Caki2 (cell line): ENCODE measurements at regions not wholly inside any gene's neighbourhood (a gene's known extent, or its start where the extent isn't known, plus 50 kb on each side); places are given as distances from the start of the nearest gene placed in this dataset.

Experiments
- DNase-seq: peaks from one replicate; pipeline ENCODE4 v3.0.0-alpha.2; 2015; ENCODE audit warnings: low read depth
- in situ Hi-C: cut with HindIII; loops from 2 replicates; pipeline ENCODE4 v1.10.0; 2016; ENCODE audit warnings: low sequenced_read_pairs, low pct_unique_long_range_greater_than_20kb, mixed read lengths

DNA sequence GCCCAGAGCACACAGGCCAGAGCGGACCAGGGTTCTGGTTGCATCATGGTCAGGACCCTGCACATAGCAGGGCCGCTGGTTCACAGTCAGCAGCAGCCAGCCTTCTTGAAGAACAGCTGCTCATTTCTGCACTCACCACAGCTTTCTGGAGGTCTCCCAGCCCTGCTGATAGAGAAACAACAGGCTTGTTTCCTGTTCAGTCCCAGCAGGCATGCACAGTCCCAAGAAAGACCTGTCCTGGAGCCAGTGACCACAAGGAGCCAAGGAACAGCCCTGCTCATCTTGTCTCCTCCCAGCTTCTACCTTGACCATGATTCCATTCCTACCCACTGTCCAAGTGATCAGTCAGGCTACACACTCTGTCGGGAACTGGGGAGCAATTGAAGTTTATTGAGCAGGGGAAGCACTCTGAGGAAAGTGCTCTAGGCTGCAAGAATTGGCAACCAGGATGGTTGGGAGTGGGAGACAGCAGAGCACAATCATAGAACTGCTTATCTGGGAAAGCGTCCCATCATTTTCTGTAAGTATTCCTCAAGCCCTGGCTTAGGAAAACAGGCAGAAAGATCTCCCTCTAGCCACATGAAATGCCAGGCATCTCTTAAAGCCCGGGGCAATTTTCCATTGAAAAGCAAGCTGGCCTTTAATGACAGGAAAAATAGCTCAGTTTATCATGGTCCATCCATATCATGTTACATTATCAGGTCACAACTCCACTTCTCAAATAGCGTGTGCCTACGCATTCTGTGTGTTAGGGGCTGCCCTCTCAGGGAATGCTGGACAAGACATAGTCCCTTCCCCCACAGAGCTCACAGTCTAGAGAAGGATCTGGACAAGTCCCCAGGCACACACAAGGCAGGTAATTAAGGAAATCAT, 155.4 kb upstream of the FOXF1 start:
- in situ Hi-C loops: no loop called here

DNA sequence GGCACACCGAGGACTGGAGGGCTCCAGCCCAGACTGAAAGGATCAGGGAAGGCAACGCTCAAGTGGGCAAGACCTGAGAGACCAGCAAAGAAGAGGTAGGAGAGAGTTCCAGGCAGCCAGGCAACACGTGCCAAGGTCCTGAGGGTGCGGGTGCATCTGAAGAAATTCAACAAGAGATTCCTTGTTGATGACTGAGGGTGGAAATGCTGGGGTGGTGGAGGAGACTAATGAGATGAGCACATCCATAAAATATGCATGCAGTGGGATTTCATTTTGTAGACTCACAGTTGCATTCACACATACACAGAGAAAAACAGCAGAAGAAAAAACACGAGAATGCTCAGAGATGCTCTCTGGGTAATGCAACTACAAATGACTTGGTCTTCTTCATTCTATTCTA, 154.8 kb upstream of the FOXF1 start:
- in situ Hi-C loops: no loop called here
- DNase-seq: no peak

More for the DNA sequence above, 155.4 kb upstream of the FOXF1 start:
- DNase-seq: no peak

DNA sequence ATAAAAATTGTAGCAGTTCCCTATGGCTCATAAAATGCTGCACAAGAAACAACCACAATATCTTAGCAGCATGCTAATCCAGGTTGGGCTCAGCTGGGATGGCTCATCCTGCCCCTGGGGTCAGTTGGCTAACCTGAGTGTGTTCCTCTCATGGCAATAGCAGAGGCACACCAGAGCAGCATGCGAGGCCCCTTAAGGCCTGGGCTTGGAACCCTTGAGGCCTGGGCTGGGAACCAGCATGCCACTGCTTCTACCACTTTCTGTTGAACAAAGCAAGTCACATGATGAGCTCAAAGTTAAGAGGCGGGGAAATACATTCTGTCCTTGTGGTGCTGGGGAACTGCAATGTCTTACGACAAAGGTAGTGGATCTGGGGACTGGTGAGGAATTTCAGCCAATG, 154.4 kb upstream of the FOXF1 start:
- DNase-seq: no peak
- in situ Hi-C loops: no loop called here

DNA sequence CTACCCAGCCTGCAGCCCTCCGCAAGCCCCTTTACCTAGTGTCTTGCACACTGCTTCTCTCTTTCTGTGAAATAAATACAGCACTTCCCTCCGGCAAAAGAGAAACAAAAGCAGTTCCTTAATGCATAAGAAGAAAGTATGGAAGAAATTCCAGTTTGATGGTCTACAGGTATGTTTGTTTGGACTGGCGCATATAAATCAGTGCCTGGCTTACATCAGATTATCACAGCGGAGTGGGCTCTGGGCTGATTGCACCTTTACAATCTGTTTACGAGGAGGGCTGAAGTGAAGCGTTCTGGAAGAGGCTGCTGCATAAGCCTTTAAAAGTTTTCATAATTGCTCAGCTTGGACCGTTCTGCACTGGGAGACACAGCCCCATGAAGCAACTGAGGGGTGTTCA, 153.5 kb upstream of the FOXF1 start:
- no peak for DNase-seq
- in situ Hi-C loops: no loop called here

DNA sequence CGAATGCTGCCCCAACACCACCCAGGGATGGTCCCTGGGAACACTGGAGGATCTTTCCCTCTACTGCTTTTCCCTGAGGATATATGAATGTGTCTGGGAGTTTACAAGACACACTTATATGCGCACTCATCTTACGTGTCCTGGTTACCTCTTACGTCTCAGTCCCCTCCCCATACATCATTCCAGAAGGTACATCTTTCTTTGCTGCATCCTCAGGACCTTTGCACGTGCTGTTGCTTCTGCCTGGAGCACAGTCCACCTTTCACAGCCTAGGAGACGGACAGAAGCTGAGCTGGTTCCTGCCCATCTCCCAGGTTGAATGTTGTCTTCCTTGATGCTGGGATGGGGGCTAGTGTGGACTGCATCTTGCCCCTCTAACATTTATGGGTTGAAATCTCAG, 153.0 kb upstream of the FOXF1 start:
- in situ Hi-C loops: no loop called here
- no peak for DNase-seq

DNA sequence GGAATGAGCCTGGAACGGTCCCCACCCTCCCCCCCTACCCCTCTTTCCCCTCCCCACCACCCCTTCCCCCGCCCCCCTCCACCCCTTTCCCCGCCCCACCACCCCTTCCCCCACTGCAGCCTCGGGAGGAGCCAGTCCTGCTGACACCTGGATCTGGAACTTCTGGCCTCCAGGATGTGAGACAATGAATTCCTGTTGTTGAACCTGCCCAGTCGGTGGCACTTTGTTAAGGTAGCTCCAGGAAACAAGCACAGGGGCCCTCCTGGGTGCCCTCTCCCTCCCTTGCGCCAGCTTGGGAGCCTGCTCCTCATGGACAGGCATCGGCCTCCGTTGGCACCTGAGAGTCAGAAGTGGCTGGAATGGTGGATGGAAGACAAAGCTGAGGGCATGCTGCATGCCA, 152.4 kb upstream of the FOXF1 start:
- in situ Hi-C loops: no loop called here

DNA sequence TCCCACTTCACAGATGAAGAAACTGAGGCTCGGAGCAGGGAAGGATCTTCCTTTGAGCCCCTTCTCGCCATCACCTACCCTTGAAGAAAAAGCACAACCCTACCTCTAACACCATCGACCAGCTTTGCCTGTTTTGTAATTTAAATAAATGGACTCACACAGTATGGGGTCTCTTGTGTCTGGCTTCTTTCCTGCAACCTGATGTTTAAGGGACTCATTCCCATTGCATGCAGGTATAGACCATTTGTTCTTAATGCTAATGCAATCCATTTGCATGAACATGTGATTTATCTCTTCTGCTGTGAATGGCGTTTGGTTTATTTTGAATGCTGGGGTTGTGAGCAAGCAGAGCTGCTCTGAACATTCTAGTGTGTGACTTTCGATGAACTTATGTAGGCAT, 150.8 kb upstream of the FOXF1 start:
- in situ Hi-C loops: no loop called here
- no peak for DNase-seq

More for the DNA sequence above, 152.4 kb upstream of the FOXF1 start:
- no peak for DNase-seq

DNA sequence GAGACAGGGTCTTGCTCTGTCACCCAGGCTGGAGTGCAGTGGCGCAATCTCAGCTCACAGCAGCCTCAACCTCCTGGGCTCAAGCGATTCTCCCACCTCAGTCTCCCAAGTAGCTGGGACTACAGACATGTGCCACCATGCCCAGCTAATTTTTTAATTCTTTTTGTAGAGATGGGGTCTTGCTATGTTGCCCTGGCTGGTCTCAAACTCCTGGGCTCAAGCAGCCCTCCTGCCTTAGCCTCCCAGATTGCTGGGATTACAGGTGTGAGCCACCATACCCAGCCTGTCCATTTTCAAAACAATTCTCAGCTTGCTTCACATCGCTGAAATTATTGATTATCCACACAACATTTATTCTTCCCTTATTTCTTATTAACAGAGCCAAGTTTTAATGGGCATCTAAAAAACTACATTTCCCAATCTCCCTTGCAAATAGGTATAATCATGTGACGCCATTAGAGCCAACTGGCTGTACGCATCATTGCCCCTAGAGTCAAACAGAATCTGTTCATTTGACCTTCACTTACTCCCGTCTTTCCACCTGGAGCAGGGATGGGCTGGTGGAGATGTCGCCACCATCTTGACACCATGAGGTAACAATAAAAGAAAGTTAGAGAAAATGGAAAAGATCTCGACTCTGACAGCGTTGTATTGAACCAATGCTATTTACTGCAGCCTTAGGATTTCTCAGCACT, 148.0 kb upstream of the FOXF1 start:
- in situ Hi-C loops: no loop called here
- DNase-seq: no peak

DNA sequence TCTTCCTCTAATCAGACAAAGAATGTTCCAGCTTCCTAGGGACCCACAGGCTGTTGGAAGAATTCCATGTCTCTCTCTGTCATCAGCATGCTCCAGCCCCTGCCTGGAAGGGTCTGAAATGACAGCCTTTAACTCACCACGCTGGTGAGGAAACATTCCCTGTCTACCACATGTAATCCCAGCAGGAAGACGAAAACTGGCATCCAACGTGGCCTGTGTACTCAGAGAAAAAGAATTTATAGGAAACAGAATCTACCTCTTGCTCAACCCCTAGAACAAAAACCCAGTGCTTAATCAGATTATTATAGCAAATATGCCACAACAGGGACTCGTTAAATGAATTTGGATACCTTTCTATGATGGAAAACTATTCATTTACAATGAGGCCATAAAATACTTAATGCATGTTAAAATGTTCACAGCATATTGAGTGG, 147.3 kb upstream of the FOXF1 start:
- DNase-seq: no peak
- in situ Hi-C loops: no loop called here

DNA sequence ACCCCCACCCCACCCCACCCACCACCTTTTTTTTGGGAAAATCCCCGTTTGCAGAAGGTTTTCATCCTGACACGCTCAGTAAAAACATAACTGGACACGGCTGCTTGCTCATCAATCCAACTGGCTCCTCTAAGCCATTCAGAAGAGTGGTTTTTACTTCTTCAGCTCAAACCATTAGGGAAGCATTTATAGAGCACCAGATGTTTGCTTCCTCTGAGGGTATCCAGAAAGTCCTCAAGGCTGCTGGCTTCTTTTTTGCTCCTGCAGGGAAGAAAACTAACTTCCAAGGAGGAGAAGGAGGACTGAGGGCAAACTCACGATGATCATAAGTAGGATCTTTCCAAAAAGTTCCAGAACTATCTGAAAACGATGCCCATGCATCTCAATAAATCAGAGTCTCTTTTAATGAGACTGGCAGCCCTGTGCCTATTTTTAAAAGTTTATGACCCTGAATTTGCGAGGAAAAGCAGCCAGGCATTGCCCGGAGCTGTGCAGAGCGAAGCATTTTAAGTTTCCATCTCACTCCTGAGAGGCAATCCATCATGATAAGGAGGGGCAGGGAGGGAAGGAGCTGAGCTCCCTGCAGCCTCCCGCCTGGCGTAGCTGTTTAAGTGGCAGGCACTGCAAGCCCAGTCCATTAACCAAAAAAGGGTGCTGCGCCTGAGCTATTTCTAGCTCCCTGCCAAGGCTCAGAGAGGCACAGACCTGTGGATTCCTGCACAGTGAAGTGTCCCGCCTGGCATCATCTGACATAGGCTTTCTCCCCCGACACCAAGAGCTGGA, 146.3 kb upstream of the FOXF1 start:
- no peak for DNase-seq
- in situ Hi-C loops: no loop called here

DNA sequence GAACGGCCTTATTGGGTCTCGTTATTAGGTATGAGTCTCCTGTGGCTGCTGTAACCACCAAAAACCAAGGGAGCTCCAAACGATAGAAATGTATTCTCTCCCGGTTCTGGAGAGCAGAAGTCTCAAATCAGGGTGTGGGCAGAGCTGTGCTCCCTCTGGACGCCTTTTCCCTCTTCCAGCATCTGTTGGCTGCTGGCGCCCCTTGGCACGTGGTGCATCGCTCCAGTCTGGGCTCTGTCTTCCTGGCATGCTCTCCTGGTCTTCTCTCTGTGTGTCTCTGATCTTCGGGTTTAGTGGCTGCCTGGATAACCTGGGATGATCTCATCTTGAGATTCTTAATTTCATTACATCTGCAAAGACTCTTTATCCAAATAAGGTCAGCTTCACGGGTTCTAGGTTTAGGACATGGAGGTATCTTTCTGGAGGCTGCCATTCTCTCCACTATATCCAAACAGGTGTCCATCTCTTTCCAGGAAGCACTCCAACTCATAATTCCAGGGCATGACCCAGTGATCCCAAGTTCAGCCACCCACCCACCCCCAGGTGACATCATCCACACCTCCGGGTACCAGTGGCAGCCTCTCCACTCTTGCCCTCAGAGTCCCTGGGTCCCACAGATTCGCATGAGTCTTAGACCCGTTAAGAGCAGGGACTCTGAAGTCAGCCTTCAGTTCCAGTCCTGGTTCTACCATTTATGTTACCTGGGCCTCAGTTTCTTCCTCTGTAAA, 145.5 kb upstream of the FOXF1 start:
- DNase-seq: no peak
- in situ Hi-C loops: no loop called here

DNA sequence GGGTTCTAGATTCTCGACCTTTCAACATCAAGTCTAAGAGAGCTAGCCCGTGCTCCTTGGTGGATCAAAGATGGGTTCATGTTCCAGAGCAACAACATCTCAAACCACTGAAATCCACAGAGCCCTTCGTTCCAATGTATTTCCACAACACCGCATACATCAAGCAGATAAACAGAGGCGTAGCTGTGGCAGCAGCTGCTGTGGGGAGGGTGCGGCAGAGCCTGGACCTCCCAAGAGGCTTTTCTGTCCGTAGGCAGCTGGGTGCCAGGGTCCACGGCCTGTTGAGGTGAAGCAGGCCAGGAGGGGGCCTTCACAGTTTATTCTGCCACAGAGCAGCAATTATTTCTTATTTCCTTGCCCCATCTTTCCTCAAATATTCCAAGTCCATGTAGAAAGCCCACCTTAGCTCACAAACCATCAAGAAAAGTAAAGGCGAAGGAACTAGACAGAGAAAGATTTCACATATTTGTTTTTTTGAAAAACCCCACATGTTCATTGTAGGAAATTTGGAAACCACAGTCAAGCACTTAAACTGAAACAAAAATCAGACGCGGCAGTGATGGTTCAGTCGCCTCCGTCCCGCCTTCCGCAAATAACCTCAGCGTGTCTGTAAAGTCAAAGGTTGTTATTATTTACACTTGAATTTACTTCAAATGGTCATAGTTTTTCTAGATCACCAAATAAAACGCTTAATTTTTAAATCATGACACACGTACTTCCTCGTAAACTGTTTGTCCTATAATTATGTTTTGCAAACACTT, 144.6 kb upstream of the FOXF1 start:
- in situ Hi-C loops: no loop called here
- no peak for DNase-seq

DNA sequence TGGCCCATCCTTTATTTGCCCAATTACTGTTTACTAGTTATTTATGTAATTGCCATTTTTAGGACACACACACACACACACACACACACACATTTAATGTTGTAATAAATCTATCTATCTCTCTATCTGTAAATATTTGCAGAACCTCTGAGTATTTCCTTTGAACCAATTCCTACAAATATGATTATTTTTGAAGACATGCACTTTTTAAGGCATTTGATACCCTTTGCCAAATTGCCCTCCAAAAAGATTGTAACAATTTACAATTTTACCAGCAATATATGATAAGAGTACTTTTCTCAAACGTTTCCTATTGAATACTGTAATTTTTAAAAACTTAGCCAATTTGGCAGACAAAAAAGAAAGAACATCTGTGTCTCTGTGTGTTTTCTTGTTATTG, 143.8 kb upstream of the FOXF1 start:
- DNase-seq: no peak
- in situ Hi-C loops: no loop called here

DNA sequence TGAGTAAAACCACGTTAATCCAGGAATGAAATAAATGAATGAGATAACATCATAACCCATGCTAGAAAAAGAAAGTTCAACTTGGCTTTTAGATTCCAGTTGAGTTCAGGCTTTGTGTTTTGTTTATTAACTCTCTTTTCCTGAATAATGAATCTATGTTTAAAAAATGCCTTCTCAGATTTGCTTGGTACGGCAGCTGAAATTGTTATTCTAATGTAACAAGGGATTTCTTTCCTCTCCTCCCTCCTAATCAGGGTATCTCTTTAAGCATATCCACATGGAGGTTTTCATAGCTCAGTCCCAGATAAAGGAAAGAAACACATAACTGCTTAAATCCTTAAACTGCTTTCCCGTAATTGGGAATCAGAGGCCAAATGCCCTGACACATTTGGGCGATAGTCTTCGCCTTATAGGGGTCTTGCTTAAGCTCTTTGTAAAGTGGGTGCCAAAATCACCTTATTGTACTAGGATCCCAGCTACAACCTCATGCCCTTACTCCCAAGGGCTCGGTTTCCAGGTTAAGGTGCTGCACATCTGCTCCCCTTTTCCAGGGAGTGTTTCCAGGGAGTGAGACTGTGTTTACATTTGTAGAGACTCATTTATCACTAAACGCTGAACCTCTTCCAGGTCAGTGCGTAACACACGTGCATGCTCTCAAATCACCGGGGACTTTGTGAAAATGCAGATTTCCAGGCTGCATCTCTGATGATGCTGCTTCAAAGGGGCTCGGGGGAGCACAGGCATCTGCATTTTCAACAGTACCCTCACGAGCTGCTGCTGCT, 142.8 kb upstream of the FOXF1 start:
- DNase-seq: no peak
- in situ Hi-C loops: no loop called here

DNA sequence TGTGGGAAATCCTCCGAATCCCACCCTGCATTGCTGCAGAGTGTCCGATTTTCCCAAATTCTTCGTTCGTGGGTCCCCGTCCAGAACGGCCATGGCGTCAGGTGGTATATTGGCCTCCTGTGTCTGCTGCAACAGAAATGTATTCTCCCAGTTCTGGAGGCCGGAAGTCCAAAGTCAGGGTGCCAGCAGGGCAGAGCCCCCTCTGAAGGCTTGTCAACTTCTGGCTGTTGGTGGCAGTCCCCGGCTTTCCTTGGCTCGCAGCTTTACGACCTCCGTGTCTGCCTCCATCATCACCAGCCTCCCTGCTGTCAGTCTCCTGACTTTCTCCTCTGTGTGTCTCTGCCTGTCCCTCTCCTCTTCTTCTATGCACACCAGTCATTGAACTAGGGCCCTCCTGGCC, 142.1 kb upstream of the FOXF1 start:
- DNase-seq: no peak
- in situ Hi-C loops: no loop called here

DNA sequence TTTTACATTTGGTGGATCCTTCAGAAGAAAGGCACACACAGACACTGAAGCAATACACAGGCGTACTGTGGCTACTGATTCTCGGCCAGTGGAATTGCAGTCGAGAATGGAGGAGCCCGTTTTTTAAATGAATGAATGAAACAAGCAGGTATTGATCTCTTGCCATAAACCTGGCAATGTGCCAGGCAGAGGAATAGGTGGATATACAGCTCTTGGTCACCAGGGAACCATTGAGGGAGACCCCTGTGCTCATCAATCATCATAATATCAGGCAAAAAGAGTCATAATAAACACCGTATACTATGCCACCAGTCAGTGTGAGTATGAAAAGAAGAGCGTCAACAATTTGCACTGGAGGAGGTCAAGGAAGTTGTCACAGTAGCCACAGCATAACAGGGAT, 140.3 kb upstream of the FOXF1 start:
- DNase-seq: no peak
- in situ Hi-C loops: no loop called here
